Anterior cingulate cortex (tissue), 58 donors: ENCODE measurements at regions not wholly inside any gene's neighbourhood (a gene's known extent, or its start where the extent isn't known, plus 50 kb on each side); places are given as distances from the start of the nearest gene placed in this dataset.

Experiments
- DNase-seq, 58 donors: peaks; one replicate each; lab custom pipeline; 2025; lab: John Stamatoyannopoulos, UW

GRCh38 chr13:89966524-89966923 is 1381.0 kb upstream of the MIR17HG start:
- no peak for DNase-seq

GRCh38 chr13:89967701-89968100 is 1379.8 kb upstream of the MIR17HG start:
- DNase-seq, result no peak

GRCh38 chr13:89968470-89968869 is 1379.0 kb upstream of the MIR17HG start:
- no peak for DNase-seq

GRCh38 chr13:89970353-89970709 is 1377.2 kb upstream of the MIR17HG start:
- no peak for DNase-seq

GRCh38 chr13:89977203-89977602 is 1370.3 kb upstream of the MIR17HG start:
- no peak for DNase-seq

GRCh38 chr13:89980896-89981295 is 1366.6 kb upstream of the MIR17HG start:
- DNase-seq, result no peak

GRCh38 chr13:89982407-89983095 is 1364.9 kb upstream of the MIR17HG start:
- DNase-seq, result no peak

- DNase-seq, result no peak
Measured at GRCh38 chr13:89988206-89988605, 1359.3 kb upstream of the MIR17HG start.

GRCh38 chr13:90003566-90003965 is 1343.9 kb upstream of the MIR17HG start:
- no peak for DNase-seq

GRCh38 chr13:90008707-90009149 is 1338.8 kb upstream of the MIR17HG start:
- DNase-seq, result no peak

- DNase-seq, result no peak
Measured at GRCh38 chr13:90014038-90014437, 1333.4 kb upstream of the MIR17HG start.

GRCh38 chr13:90015565-90016507 is 1331.7 kb upstream of the MIR17HG start:
- no peak for DNase-seq

GRCh38 chr13:90016688-90017087 is 1330.8 kb upstream of the MIR17HG start:
- no peak for DNase-seq

- no peak for DNase-seq
Measured at GRCh38 chr13:90020536-90021070, 1326.9 kb upstream of the MIR17HG start.

GRCh38 chr13:90027409-90027808 is 1320.1 kb upstream of the MIR17HG start:
- no peak for DNase-seq

- DNase-seq, result no peak
Measured at GRCh38 chr13:90032313-90032712, 1315.2 kb upstream of the MIR17HG start.

GRCh38 chr13:90032841-90033493 is 1314.5 kb upstream of the MIR17HG start:
- DNase-seq, result no peak

- no peak for DNase-seq
Measured at GRCh38 chr13:90039516-90039915, 1308.0 kb upstream of the MIR17HG start.

- DNase-seq, result no peak
Measured at GRCh38 chr13:90047600-90047999, 1299.9 kb upstream of the MIR17HG start.

- no peak for DNase-seq
Measured at GRCh38 chr13:90049989-90050671, 1297.4 kb upstream of the MIR17HG start.
